ENCODE measurements at regions not wholly inside any gene's neighbourhood (a gene's known extent, or its start where the extent isn't known, plus 50 kb on each side); places are given as distances from the start of the nearest gene placed in this dataset.
A peak's percentile ranks its signal among the peaks of the same experiment; 100 is the strongest.

DNA sequence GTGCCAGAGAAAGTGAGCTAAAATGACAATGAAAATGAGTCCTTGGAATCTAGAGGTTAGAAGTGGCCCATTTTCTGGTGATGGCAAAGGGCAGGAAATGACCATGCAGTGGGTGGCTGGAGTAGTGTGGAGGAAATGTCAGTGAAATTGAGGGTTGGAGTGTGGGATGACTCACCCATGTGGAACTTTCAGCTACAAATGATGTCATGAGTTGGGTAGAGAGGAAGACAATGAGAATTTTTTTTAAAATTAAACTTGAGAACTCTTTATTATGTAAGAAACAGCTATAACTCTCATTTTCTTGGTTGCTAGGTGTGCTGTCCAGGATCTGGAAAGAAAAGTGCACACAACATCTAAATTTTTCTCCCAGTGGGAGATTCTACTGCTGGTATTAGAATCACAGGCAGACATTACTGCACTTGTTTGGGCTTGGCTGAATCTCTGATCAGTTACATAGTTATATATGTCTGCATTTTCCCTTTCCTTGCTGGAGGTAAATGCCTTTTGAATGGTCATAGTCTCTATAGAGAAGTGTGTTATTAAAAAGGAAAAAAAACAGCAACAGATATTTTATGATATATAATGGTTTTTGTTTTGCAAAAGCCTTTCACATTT is 56.8 kb upstream of the GNG12 start:
- TF ChIP-seq, protein P1, sequence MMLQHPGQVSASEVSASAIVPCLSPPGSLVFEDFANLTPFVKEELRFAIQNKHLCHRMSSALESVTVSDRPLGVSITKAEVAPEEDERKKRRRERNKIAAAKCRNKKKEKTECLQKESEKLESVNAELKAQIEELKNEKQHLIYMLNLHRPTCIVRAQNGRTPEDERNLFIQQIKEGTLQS (IDR thresholded peaks at IDR 0.05), result no peak
- TF ChIP-seq, protein P2, sequence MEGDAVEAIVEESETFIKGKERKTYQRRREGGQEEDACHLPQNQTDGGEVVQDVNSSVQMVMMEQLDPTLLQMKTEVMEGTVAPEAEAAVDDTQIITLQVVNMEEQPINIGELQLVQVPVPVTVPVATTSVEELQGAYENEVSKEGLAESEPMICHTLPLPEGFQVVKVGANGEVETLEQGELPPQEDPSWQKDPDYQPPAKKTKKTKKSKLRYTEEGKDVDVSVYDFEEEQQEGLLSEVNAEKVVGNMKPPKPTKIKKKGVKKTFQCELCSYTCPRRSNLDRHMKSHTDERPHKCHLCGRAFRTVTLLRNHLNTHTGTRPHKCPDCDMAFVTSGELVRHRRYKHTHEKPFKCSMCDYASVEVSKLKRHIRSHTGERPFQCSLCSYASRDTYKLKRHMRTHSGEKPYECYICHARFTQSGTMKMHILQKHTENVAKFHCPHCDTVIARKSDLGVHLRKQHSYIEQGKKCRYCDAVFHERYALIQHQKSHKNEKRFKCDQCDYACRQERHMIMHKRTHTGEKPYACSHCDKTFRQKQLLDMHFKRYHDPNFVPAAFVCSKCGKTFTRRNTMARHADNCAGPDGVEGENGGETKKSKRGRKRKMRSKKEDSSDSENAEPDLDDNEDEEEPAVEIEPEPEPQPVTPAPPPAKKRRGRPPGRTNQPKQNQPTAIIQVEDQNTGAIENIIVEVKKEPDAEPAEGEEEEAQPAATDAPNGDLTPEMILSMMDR (IDR thresholded peaks at IDR 0.05; ENCODE audit: low read depth, low read length, missing input control), result no peak
- TF ChIP-seq GABPA (IDR thresholded peaks at IDR 0.05 in 1 of 2, conservative IDR thresholded peaks at IDR 0.05 in 1 of 2) (no peak), RXRA (IDR thresholded peaks at IDR 0.05) (no peak), RAD21 (IDR thresholded peaks at IDR 0.05) (no peak), EGR1 (IDR thresholded peaks at IDR 0.05; ENCODE audit: low read depth in 2 of 2) (no peak), TAF1 (conservative IDR thresholded peaks at IDR 0.05) (no peak), SP1 (IDR thresholded peaks at IDR 0.05) (no peak), FOXA1 (IDR thresholded peaks at IDR 0.05) (no peak), JUND (IDR thresholded peaks at IDR 0.05) (peak in 1 of 2 donors; percentile 60)
- TF ChIP-seq, protein P3, sequence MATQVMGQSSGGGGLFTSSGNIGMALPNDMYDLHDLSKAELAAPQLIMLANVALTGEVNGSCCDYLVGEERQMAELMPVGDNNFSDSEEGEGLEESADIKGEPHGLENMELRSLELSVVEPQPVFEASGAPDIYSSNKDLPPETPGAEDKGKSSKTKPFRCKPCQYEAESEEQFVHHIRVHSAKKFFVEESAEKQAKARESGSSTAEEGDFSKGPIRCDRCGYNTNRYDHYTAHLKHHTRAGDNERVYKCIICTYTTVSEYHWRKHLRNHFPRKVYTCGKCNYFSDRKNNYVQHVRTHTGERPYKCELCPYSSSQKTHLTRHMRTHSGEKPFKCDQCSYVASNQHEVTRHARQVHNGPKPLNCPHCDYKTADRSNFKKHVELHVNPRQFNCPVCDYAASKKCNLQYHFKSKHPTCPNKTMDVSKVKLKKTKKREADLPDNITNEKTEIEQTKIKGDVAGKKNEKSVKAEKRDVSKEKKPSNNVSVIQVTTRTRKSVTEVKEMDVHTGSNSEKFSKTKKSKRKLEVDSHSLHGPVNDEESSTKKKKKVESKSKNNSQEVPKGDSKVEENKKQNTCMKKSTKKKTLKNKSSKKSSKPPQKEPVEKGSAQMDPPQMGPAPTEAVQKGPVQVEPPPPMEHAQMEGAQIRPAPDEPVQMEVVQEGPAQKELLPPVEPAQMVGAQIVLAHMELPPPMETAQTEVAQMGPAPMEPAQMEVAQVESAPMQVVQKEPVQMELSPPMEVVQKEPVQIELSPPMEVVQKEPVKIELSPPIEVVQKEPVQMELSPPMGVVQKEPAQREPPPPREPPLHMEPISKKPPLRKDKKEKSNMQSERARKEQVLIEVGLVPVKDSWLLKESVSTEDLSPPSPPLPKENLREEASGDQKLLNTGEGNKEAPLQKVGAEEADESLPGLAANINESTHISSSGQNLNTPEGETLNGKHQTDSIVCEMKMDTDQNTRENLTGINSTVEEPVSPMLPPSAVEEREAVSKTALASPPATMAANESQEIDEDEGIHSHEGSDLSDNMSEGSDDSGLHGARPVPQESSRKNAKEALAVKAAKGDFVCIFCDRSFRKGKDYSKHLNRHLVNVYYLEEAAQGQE (IDR thresholded peaks at IDR 0.05), result no peak
- TF ChIP-seq, protein P4, sequence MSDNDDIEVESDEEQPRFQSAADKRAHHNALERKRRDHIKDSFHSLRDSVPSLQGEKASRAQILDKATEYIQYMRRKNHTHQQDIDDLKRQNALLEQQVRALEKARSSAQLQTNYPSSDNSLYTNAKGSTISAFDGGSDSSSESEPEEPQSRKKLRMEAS (IDR thresholded peaks at IDR 0.05), result no peak
- TF ChIP-seq, protein P5, sequence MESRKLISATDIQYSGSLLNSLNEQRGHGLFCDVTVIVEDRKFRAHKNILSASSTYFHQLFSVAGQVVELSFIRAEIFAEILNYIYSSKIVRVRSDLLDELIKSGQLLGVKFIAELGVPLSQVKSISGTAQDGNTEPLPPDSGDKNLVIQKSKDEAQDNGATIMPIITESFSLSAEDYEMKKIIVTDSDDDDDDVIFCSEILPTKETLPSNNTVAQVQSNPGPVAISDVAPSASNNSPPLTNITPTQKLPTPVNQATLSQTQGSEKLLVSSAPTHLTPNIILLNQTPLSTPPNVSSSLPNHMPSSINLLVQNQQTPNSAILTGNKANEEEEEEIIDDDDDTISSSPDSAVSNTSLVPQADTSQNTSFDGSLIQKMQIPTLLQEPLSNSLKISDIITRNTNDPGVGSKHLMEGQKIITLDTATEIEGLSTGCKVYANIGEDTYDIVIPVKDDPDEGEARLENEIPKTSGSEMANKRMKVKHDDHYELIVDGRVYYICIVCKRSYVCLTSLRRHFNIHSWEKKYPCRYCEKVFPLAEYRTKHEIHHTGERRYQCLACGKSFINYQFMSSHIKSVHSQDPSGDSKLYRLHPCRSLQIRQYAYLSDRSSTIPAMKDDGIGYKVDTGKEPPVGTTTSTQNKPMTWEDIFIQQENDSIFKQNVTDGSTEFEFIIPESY (IDR thresholded peaks at IDR 0.05), result no peak

Measured in liver (tissue), 3 donors.